NB4 (cell line): ENCODE measurements at regions not wholly inside any gene's neighbourhood (a gene's known extent, or its start where the extent isn't known, plus 50 kb on each side); places are given as distances from the start of the nearest gene placed in this dataset.

Source experiments
- DNase-seq: peaks from one replicate; pipeline ENCODE4 v3.0.0; 2010; ENCODE audit warnings: low read depth
- H3K4me3 ChIP-seq: one replicate; pipeline ENCODE4 v1.5.1; 2011; ENCODE audit warnings: mild to moderate bottlenecking, low read depth, low read length, moderate library complexity
- CTCF ChIP-seq: IDR thresholded peaks from one replicate; pipeline ENCODE4 v1.5.1; 2012; ENCODE audit warnings: low read depth, low read length
- MAX ChIP-seq: IDR thresholded peaks from 2 replicates; pipeline ENCODE4 v1.6.1; 2011; ENCODE audit warnings: low read depth, low read length
- MYC ChIP-seq: IDR thresholded peaks from 2 replicates; pipeline ENCODE4 v1.6.1; 2011; ENCODE audit warnings: low read depth, low read length
- POLR2A ChIP-seq: IDR thresholded peaks from 2 replicates; pipeline ENCODE4 v1.6.1; 2011; ENCODE audit warnings: mild to moderate bottlenecking; ENCODE audit not compliant: insufficient read length; ENCODE audit errors: extremely low read depth

- no peak for DNase-seq
- no peak overlapping the region for H3K4me3 ChIP-seq
- TF ChIP-seq CTCF: no peak
- no peak for TF ChIP-seq MAX
- TF ChIP-seq MYC: no peak
- TF ChIP-seq POLR2A: no peak
Observed at GRCh38 chr3:166367947-166368533, 530.8 kb upstream of the BCHE start.

GRCh38 chr3:166362698-166363097, 525.5 kb upstream of the BCHE start:
- TF ChIP-seq MAX (no peak), POLR2A (no peak), MYC (no peak), CTCF (no peak)
- no peak overlapping the region for H3K4me3 ChIP-seq
- no peak for DNase-seq

- DNase-seq: no peak
- no peak for TF ChIP-seq MAX
Observed at GRCh38 chr3:166360720-166361119, 523.5 kb upstream of the BCHE start.

GRCh38 chr3:166351461-166351860, 514.2 kb upstream of the BCHE start:
- no peak overlapping the region for H3K4me3 ChIP-seq
- no peak for DNase-seq
- TF ChIP-seq POLR2A: no peak
- TF ChIP-seq MAX: no peak
- TF ChIP-seq CTCF: no peak
- TF ChIP-seq MYC: no peak

More at GRCh38 chr3:166360720-166361119, 523.5 kb upstream of the BCHE start:
- H3K4me3 ChIP-seq: no peak overlapping the region

- no peak for DNase-seq
- H3K4me3 ChIP-seq: no peak overlapping the region
- TF ChIP-seq CTCF: no peak
- no peak for TF ChIP-seq POLR2A
- no peak for TF ChIP-seq MYC
- TF ChIP-seq MAX: no peak
Observed at GRCh38 chr3:166340604-166341266, 503.5 kb upstream of the BCHE start.

GRCh38 chr3:166324401-166324800, 487.2 kb upstream of the BCHE start:
- no peak overlapping the region for H3K4me3 ChIP-seq
- TF ChIP-seq MAX (no peak), MYC (no peak), CTCF (no peak), POLR2A (no peak)
- DNase-seq: no peak
